ENCODE measurements at regions not wholly inside any gene's neighbourhood (a gene's known extent, or its start where the extent isn't known, plus 50 kb on each side); places are given as distances from the start of the nearest gene placed in this dataset.

DNA sequence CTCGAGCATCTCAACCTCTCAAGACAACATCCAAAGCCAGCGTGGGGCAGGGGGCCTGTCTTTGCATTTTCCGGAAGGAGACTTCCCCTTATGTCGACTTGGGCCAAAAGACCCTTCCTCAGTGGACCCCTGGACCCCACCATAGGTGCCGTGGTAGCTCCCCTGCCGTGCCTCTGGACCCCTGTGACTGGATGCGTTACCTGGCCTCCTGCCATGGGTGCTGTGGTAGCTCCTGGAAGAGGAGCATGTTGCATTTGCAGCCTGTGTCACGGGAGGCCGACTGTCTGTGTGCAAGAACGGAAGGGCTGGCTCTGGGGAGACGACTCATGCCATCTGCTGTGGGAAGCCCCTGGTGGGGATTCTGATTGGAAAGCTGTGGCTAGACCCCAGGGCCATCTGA is 130.1 kb downstream of the FOXL1 start:
- Histone ChIP-seq H3K36me3 (no peaks in the 10 kb centered on the region), H3K4me3 (no peak overlapping the region), H3K27ac (no peak overlapping the region), H3K27me3 (replicated peaks; ENCODE audit: insufficient read depth) (no peaks in the 10 kb centered on the region), H3K4me1 (ENCODE audit: control insufficient read depth in 1 of 2, low read depth in 2 of 2) (peaks cover 0 to 5% of the 10 kb centered on the region in 2 donors), H3K9me3 (no peaks in the 10 kb centered on the region)
- TF ChIP-seq, protein P1, sequence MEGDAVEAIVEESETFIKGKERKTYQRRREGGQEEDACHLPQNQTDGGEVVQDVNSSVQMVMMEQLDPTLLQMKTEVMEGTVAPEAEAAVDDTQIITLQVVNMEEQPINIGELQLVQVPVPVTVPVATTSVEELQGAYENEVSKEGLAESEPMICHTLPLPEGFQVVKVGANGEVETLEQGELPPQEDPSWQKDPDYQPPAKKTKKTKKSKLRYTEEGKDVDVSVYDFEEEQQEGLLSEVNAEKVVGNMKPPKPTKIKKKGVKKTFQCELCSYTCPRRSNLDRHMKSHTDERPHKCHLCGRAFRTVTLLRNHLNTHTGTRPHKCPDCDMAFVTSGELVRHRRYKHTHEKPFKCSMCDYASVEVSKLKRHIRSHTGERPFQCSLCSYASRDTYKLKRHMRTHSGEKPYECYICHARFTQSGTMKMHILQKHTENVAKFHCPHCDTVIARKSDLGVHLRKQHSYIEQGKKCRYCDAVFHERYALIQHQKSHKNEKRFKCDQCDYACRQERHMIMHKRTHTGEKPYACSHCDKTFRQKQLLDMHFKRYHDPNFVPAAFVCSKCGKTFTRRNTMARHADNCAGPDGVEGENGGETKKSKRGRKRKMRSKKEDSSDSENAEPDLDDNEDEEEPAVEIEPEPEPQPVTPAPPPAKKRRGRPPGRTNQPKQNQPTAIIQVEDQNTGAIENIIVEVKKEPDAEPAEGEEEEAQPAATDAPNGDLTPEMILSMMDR (IDR thresholded peaks at IDR 0.05): no peak
- ATAC-seq (ENCODE audit: insufficient number of reproducible peaks, low FRiP score, low read depth) (no peak), DNase-seq (ENCODE audit: low spot score) (no peak)

DNA sequence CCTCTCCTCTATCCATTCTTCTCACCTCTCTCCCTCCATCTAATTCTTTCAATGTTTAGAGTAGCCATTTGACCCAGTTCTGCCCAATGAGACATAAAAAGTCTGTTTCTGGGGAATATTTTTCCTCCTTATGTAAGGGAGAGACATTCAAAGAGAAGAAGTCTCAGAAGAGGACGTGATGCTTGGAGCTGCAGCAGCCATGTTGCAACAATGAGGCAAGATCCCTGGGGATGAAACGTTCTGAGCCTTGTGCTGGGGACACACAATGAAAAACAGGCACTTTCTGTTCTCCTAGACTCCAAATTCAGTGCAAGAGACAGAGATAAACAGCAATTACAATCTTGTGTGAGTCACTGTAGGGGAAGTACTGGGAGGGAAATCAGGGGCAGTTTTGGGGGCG is 130.8 kb downstream of the FOXL1 start:
- Histone ChIP-seq H3K27ac (no peak overlapping the region), H3K27me3 (replicated peaks; ENCODE audit: insufficient read depth) (no peaks in the 10 kb centered on the region), H3K36me3 (no peaks in the 10 kb centered on the region), H3K9me3 (no peaks in the 10 kb centered on the region), H3K4me3 (no peak overlapping the region), H3K4me1 (ENCODE audit: control insufficient read depth in 1 of 2, low read depth in 2 of 2) (peaks cover 0 to 5% of the 10 kb centered on the region in 2 donors)
- TF ChIP-seq, protein P1 (IDR thresholded peaks at IDR 0.05): no peak
- DNase-seq (ENCODE audit: low spot score): no peak
- no peak for ATAC-seq (ENCODE audit: insufficient number of reproducible peaks, low FRiP score, low read depth)

DNA sequence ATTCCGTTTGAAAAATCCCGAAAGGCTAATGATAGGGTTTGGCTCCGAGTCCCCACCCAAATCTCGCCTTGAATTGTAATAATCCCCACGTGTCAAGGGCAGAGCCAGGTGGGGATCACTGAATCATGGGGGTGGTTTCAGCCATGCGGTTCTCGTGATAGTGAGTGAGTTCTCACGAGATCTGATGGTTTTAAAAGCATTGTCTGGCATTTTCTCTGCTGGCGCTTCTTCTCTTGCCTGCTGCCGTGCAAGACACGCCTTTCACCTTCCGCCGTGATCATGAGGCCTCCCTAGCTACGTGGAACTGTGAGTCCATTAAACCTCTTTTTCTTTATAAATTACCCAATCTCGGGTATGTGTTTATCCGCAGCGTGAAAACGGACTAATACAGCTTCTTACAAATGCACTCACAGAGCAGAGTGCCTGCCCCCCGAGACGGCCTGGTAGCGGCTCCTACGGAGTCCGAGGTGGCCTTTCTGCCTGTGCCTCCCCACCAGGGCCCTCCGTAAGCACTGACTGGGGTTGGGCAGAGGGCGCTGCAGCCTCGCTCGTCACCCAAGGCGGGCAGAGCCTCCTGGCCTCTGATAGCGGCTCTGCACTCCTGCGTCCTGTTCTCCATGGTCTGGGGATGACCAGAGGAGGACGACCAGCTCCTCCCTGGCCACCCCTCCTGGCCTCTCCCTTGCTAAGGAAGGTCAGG is 131.7 kb downstream of the FOXL1 start:
- Histone ChIP-seq H3K4me1 (ENCODE audit: control insufficient read depth in 1 of 2, low read depth in 2 of 2) (peaks cover 0 to 5% of the 10 kb centered on the region in 2 donors), H3K27me3 (replicated peaks; ENCODE audit: insufficient read depth) (no peaks in the 10 kb centered on the region), H3K4me3 (no peak overlapping the region), H3K27ac (no peak overlapping the region), H3K9me3 (no peaks in the 10 kb centered on the region), H3K36me3 (no peaks in the 10 kb centered on the region)
- DNase-seq (ENCODE audit: low spot score) (no peak), ATAC-seq (ENCODE audit: insufficient number of reproducible peaks, low FRiP score, low read depth) (no peak)
- TF ChIP-seq, protein P1 (IDR thresholded peaks at IDR 0.05): no peak

DNA sequence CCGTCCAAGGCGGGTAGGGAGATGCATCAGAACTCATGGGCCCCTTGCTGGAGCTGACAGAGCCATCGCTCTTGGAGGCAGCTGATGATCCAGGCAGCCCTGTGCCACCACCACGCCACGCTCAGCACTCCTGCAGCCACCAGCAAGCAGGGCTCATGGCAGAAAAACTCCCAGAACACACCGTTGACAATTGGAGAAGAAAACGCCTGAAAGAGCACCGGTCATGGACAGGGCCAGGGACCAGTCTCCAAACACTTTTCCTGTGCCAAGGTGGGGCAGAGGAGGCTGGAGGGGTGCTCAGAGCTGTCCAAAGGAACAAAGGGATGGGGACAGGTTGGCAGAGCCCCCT is 132.2 kb downstream of the FOXL1 start:
- H3K4me3 ChIP-seq: no peak overlapping the region
- ATAC-seq (ENCODE audit: insufficient number of reproducible peaks, low FRiP score, low read depth): no peak

DNA sequence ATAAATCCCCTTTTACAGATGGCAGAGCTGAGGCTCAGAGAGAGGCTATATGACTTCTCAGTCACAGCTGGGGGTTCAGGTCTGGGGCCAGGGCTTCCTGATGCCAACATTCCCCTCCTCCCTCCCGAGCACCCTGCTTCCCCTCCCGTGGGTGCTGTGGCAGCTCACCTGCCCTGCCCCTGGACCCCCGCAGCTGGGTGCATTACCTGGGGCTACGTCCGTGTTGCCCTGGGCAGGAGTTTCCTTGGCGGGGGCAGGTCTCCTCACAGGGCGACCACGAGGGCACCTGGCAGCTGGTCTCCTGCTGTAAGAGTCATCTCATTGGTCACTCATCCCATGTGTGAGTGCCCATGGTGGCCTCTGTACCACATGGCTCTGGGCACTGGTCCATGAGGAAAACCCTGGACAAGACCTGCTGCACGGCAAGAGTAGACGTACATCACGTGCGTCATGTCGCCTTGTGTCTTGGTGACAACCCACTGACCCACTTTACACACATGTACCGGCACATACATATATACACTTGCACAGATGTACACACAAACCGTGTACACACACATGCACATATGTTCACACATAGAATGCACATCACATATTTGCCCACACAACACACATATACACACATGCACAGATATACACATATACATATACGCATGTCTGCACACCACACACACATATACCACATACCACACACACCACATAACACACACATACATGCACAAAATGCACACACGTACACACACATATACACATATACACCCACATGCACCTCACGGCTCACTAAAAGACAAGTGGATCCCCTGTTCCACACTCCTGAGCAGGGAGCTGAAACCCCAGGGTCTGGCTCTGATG is 134.0 kb downstream of the FOXL1 start:
- no peaks in the 10 kb centered on the region for H3K27me3 ChIP-seq (replicated peaks; ENCODE audit: insufficient read depth)
- no peaks in the 10 kb centered on the region for H3K4me1 ChIP-seq (ENCODE audit: control insufficient read depth in 1 of 2, low read depth in 2 of 2)
- no peak for DNase-seq (ENCODE audit: low spot score)
- TF ChIP-seq, protein P1 (IDR thresholded peaks at IDR 0.05): no peak
- H3K4me3 ChIP-seq: no peak overlapping the region
- no peaks in the 10 kb centered on the region for H3K36me3 ChIP-seq
- H3K9me3 ChIP-seq: no peaks in the 10 kb centered on the region
- ATAC-seq (ENCODE audit: insufficient number of reproducible peaks, low FRiP score, low read depth): no peak
- H3K27ac ChIP-seq: no peak overlapping the region

More for the DNA sequence above, 132.2 kb downstream of the FOXL1 start:
- Histone ChIP-seq H3K27me3 (replicated peaks; ENCODE audit: insufficient read depth) (no peaks in the 10 kb centered on the region), H3K27ac (no peak overlapping the region), H3K9me3 (no peaks in the 10 kb centered on the region), H3K4me1 (ENCODE audit: control insufficient read depth in 1 of 2, low read depth in 2 of 2) (peaks cover 0 to 5% of the 10 kb centered on the region in 2 donors), H3K36me3 (no peaks in the 10 kb centered on the region)
- no peak for DNase-seq (ENCODE audit: low spot score)
- TF ChIP-seq, protein P1 (IDR thresholded peaks at IDR 0.05): no peak

Data from thoracic aorta (tissue), 2 donors.